ENCODE measurements at regions not wholly inside any gene's neighbourhood (a gene's known extent, or its start where the extent isn't known, plus 50 kb on each side); places are given as distances from the start of the nearest gene placed in this dataset.

DNA sequence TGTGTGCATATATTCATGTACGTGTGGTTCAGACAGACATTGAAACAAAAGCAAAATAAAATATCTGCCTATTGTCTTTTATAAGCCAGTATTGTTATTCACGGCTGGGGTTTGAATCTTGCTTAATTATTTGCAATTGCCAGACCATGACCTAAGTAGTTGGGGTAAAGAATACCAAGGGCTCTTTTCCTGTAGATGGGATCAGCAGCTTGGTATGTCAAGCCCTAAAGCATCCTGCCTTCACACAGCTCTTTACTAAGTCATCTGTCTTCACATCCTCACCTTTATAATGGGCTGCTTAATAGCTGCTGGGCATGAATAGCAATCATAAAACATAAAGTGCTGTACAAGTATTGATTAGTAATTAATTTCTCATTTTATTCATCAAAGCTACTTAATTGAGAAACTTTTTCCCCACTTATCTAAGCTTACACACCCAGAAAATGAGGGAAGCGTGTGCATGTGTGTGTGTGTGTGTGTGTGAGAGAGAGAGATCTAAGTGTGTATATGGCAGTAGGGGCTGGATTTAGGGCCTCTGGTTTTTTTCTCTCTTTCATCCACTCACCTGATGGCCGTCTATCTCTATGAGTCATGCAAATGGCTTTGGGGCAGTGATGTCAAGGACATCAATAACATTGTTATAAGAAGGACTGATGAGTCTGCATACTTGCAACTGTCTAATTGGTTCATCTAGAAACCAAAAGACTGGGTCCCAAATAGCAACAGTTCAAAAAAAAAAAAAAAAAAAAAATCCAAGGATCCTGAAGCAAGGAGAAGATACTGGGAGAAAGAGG, 244.1 kb upstream of the TNP1 start:
- Histone ChIP-seq H2BK120ac (ENCODE audit: low read depth, low read length) (no peak overlapping the region), H4K91ac (ENCODE audit: low read depth, low read length, poor library complexity) (no peak overlapping the region), H3K27ac (replicated peaks; ENCODE audit: low read length) (no peak overlapping the region), H2AK5ac (ENCODE audit: low read depth, low read length) (no peak overlapping the region), H4K8ac (ENCODE audit: low read depth, low read length) (no peak overlapping the region), H3K79me1 (ENCODE audit: low read depth, low read length) (no peaks in the 10 kb centered on the region), H3K4me2 (ENCODE audit: insufficient read depth, low read length, poor library complexity, severe bottlenecking) (no peak overlapping the region), H3K4me3 (ENCODE audit: low read length in 2 of 2) (no peak overlapping the region), H3K14ac (ENCODE audit: low read length) (no peak overlapping the region), H3K27me3 (ENCODE audit: control insufficient read depth in 3 of 3, insufficient read depth in 3 of 3, low read depth in 1 of 3, low read length in 3 of 3) (no peaks in the 10 kb centered on the region), H3K4me1 (ENCODE audit: control insufficient read depth in 2 of 2, insufficient read depth in 1 of 2, low read depth in 1 of 2, low read length in 2 of 2) (peaks cover 0 to 7% of the 10 kb centered on the region in 2 donors), H3K9ac (ENCODE audit: low read depth, low read length, poor library complexity) (no peak overlapping the region), H3K4ac (ENCODE audit: low read length) (no peak overlapping the region), H2AFZ (ENCODE audit: low read length) (no peak overlapping the region), H3K36me3 (replicated peaks in 1 of 2; ENCODE audit: control insufficient read depth in 2 of 2, insufficient read depth in 2 of 2, low read length in 2 of 2) (no peaks in the 10 kb centered on the region), H3K18ac (ENCODE audit: low read length) (no peak overlapping the region), H3K9me3 (replicated peaks in 1 of 2; ENCODE audit: control insufficient read depth in 2 of 2, insufficient read depth in 1 of 2, low read depth in 1 of 2, low read length in 2 of 2) (no peaks in the 10 kb centered on the region), H3K23ac (ENCODE audit: low read depth, low read length, poor library complexity) (no peak overlapping the region), H2BK15ac (ENCODE audit: low read length) (no peak overlapping the region), H2BK5ac (ENCODE audit: low read length) (no peak overlapping the region), H2BK12ac (ENCODE audit: low read length) (no peak overlapping the region)
- no CpG with 5 or more reads among the region's 4 CpGs for WGBS, 2 donors (ENCODE audit: extremely low coverage in 2 of 2, insufficient read length in 2 of 2, insufficient replicate concordance in 1 of 2)
- no peak for DNase-seq (ENCODE audit: low spot score)

DNA sequence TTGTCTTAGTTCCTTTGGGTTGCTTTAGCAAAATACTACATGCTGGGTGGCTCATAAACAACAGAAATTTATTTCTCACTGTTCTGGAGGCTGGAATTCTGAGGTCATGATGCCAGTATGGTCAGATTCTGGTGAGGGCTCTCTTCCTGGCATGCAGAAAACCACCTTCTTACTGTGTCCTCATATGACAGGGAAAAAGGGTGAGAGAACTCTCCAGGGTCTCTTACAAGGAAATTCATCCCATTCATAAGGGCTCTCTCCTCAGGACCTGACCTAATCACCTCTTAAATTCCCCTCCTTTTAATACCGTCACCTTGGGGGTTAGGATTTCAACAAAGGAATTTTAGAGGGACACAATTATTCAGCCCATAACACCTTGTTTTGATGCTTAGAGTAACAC, 243.1 kb upstream of the TNP1 start:
- H3K14ac ChIP-seq (ENCODE audit: low read length) = no peak overlapping the region
- H3K4me2 ChIP-seq (ENCODE audit: insufficient read depth, low read length, poor library complexity, severe bottlenecking) = no peak overlapping the region
- no peaks in the 10 kb centered on the region for H3K27me3 ChIP-seq (ENCODE audit: control insufficient read depth in 3 of 3, insufficient read depth in 3 of 3, low read depth in 1 of 3, low read length in 3 of 3)
- no peak overlapping the region for H4K8ac ChIP-seq (ENCODE audit: low read depth, low read length)
- H4K91ac ChIP-seq (ENCODE audit: low read depth, low read length, poor library complexity) = no peak overlapping the region
- H2BK12ac ChIP-seq (ENCODE audit: low read length) = no peak overlapping the region
- H3K79me1 ChIP-seq (ENCODE audit: low read depth, low read length) = no peaks in the 10 kb centered on the region
- no CpG with 5 or more reads among the region's 1 CpG for WGBS, 2 donors (ENCODE audit: extremely low coverage in 2 of 2, insufficient read length in 2 of 2, insufficient replicate concordance in 1 of 2)
- no peaks in the 10 kb centered on the region for H3K9me3 ChIP-seq (replicated peaks in 1 of 2; ENCODE audit: control insufficient read depth in 2 of 2, insufficient read depth in 1 of 2, low read depth in 1 of 2, low read length in 2 of 2)
- no peak overlapping the region for H2AK5ac ChIP-seq (ENCODE audit: low read depth, low read length)
- no peak overlapping the region for H2BK120ac ChIP-seq (ENCODE audit: low read depth, low read length)
- H3K36me3 ChIP-seq (replicated peaks in 1 of 2; ENCODE audit: control insufficient read depth in 2 of 2, insufficient read depth in 2 of 2, low read length in 2 of 2) = no peaks in the 10 kb centered on the region
- H3K27ac ChIP-seq (replicated peaks; ENCODE audit: low read length) = no peak overlapping the region
- no peak overlapping the region for H3K23ac ChIP-seq (ENCODE audit: low read depth, low read length, poor library complexity)
- H3K4me3 ChIP-seq (ENCODE audit: low read length in 2 of 2) = no peak overlapping the region
- no peak overlapping the region for H3K9ac ChIP-seq (ENCODE audit: low read depth, low read length, poor library complexity)
- H2BK15ac ChIP-seq (ENCODE audit: low read length) = no peak overlapping the region
- H3K4ac ChIP-seq (ENCODE audit: low read length) = no peak overlapping the region
- peaks cover 0 to 6% of the 10 kb centered on the region in 2 donors for H3K4me1 ChIP-seq (ENCODE audit: control insufficient read depth in 2 of 2, insufficient read depth in 1 of 2, low read depth in 1 of 2, low read length in 2 of 2)
- no peak overlapping the region for H2AFZ ChIP-seq (ENCODE audit: low read length)
- no peak overlapping the region for H2BK5ac ChIP-seq (ENCODE audit: low read length)
- H3K18ac ChIP-seq (ENCODE audit: low read length) = no peak overlapping the region
- no peak for DNase-seq (ENCODE audit: low spot score)

DNA sequence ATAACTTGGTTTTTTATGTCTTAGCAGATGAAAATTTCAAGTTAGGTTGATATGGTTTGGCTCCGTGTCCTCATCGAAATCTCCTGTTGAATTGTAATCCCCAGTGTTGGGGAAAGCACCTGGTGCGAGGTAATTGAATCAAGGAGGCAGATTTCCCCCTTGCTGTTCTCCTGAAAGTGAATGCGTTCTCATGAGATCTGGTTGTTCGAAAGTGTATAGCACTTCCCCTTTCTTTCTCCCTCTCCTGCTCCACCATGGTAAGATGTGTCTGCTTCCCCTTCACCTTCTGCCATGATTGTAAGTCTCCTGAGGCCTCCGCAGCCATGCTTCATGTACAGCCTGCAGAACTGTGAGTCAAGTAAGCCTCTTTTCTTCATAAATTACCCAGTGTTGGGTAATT, 242.1 kb upstream of the TNP1 start:
- Histone ChIP-seq H2BK15ac (ENCODE audit: low read length) (no peak overlapping the region), H3K4ac (ENCODE audit: low read length) (no peak overlapping the region), H3K4me3 (ENCODE audit: low read length in 2 of 2) (no peak overlapping the region), H2BK5ac (ENCODE audit: low read length) (no peak overlapping the region), H3K9ac (ENCODE audit: low read depth, low read length, poor library complexity) (no peak overlapping the region), H2AFZ (ENCODE audit: low read length) (no peak overlapping the region), H2BK12ac (ENCODE audit: low read length) (no peak overlapping the region), H3K27me3 (ENCODE audit: control insufficient read depth in 3 of 3, insufficient read depth in 3 of 3, low read depth in 1 of 3, low read length in 3 of 3) (no peaks in the 10 kb centered on the region), H3K18ac (ENCODE audit: low read length) (no peak overlapping the region), H4K8ac (ENCODE audit: low read depth, low read length) (no peak overlapping the region), H3K14ac (ENCODE audit: low read length) (no peak overlapping the region), H3K27ac (replicated peaks; ENCODE audit: low read length) (no peak overlapping the region), H3K79me1 (ENCODE audit: low read depth, low read length) (no peaks in the 10 kb centered on the region), H3K36me3 (replicated peaks in 1 of 2; ENCODE audit: control insufficient read depth in 2 of 2, insufficient read depth in 2 of 2, low read length in 2 of 2) (no peaks in the 10 kb centered on the region), H3K23ac (ENCODE audit: low read depth, low read length, poor library complexity) (no peak overlapping the region), H3K4me1 (ENCODE audit: control insufficient read depth in 2 of 2, insufficient read depth in 1 of 2, low read depth in 1 of 2, low read length in 2 of 2) (peaks cover 0 to 6% of the 10 kb centered on the region in 2 donors), H2BK120ac (ENCODE audit: low read depth, low read length) (no peak overlapping the region), H3K4me2 (ENCODE audit: insufficient read depth, low read length, poor library complexity, severe bottlenecking) (no peak overlapping the region), H3K9me3 (replicated peaks in 1 of 2; ENCODE audit: control insufficient read depth in 2 of 2, insufficient read depth in 1 of 2, low read depth in 1 of 2, low read length in 2 of 2) (no peaks in the 10 kb centered on the region), H4K91ac (ENCODE audit: low read depth, low read length, poor library complexity) (no peak overlapping the region), H2AK5ac (ENCODE audit: low read depth, low read length) (no peak overlapping the region)
- DNase-seq (ENCODE audit: low spot score) = no peak
- WGBS, 2 donors (ENCODE audit: extremely low coverage in 2 of 2, insufficient read length in 2 of 2, insufficient replicate concordance in 1 of 2) = no CpG with 5 or more reads among the region's 6 CpGs

DNA sequence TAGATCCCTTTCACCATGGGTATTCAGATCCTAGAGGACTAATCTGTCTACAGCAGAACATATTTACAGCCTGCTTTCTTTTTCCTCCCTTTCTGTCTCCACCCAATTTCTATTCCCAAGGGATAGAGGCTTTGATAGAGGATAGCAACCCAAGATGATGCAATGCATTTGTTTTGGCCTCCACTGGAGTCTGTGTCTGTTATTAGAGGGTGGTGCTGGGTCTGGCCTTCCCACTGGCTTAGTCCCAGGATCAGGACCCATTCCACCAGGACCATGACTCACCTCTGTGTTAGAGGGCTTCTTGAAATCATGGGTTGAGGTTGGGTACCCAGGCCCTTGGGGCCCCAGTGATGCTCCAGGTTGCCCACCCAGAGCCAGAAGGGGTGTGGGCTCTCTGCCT, 239.7 kb upstream of the TNP1 start:
- Histone ChIP-seq H3K23ac (ENCODE audit: low read depth, low read length, poor library complexity) (no peak overlapping the region), H2BK120ac (ENCODE audit: low read depth, low read length) (no peak overlapping the region), H3K4me2 (ENCODE audit: insufficient read depth, low read length, poor library complexity, severe bottlenecking) (no peak overlapping the region), H4K91ac (ENCODE audit: low read depth, low read length, poor library complexity) (no peak overlapping the region), H2AK5ac (ENCODE audit: low read depth, low read length) (no peak overlapping the region), H3K18ac (ENCODE audit: low read length) (no peak overlapping the region), H2BK15ac (ENCODE audit: low read length) (no peak overlapping the region), H2AFZ (ENCODE audit: low read length) (no peak overlapping the region), H3K27ac (replicated peaks; ENCODE audit: low read length) (no peak overlapping the region), H3K4me1 (ENCODE audit: control insufficient read depth in 2 of 2, insufficient read depth in 1 of 2, low read depth in 1 of 2, low read length in 2 of 2) (peaks cover 0 to 3% of the 10 kb centered on the region in 2 donors), H3K27me3 (ENCODE audit: control insufficient read depth in 3 of 3, insufficient read depth in 3 of 3, low read depth in 1 of 3, low read length in 3 of 3) (no peaks in the 10 kb centered on the region), H3K4ac (ENCODE audit: low read length) (no peak overlapping the region), H3K9ac (ENCODE audit: low read depth, low read length, poor library complexity) (no peak overlapping the region), H2BK5ac (ENCODE audit: low read length) (no peak overlapping the region), H3K36me3 (replicated peaks in 1 of 2; ENCODE audit: control insufficient read depth in 2 of 2, insufficient read depth in 2 of 2, low read length in 2 of 2) (no peaks in the 10 kb centered on the region), H3K4me3 (ENCODE audit: low read length in 2 of 2) (no peak overlapping the region), H4K8ac (ENCODE audit: low read depth, low read length) (no peak overlapping the region), H3K9me3 (replicated peaks in 1 of 2; ENCODE audit: control insufficient read depth in 2 of 2, insufficient read depth in 1 of 2, low read depth in 1 of 2, low read length in 2 of 2) (no peaks in the 10 kb centered on the region), H3K14ac (ENCODE audit: low read length) (no peak overlapping the region), H2BK12ac (ENCODE audit: low read length) (no peak overlapping the region), H3K79me1 (ENCODE audit: low read depth, low read length) (no peaks in the 10 kb centered on the region)
- DNase-seq (ENCODE audit: low spot score) = no peak

Measured in neuronal stem cell (in vitro differentiated cells).